ENCODE measurements at regions not wholly inside any gene's neighbourhood (a gene's known extent, or its start where the extent isn't known, plus 50 kb on each side); places are given as distances from the start of the nearest gene placed in this dataset.

DNA sequence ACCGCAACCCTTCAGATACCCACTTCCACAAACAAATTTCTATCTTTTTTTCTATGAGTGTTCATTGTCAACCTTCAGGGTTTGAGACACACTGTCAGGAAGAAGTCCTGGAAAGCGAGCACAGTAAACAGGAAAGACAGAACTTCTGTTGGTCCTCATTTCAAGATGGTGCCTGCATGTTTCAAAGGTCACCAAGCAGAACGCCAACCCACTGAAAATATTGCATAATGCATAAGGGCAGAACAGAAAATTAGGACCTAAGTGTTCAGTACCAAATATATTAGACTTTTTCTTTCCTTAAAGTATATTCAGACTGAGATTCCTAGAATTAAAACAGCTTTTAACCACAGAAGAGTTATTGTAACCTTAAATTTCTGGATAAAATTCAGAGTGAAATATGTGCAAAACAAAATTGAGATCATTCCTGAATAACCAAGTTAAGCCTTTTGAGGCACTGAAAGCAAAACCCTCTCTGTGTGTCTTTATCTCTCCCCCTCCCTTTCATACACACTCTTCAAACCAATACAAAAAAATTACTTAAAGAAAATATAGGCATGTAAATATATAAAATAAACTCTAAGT is 387.8 kb upstream of the THBS1 start:
- TF ChIP-seq, protein P1, sequence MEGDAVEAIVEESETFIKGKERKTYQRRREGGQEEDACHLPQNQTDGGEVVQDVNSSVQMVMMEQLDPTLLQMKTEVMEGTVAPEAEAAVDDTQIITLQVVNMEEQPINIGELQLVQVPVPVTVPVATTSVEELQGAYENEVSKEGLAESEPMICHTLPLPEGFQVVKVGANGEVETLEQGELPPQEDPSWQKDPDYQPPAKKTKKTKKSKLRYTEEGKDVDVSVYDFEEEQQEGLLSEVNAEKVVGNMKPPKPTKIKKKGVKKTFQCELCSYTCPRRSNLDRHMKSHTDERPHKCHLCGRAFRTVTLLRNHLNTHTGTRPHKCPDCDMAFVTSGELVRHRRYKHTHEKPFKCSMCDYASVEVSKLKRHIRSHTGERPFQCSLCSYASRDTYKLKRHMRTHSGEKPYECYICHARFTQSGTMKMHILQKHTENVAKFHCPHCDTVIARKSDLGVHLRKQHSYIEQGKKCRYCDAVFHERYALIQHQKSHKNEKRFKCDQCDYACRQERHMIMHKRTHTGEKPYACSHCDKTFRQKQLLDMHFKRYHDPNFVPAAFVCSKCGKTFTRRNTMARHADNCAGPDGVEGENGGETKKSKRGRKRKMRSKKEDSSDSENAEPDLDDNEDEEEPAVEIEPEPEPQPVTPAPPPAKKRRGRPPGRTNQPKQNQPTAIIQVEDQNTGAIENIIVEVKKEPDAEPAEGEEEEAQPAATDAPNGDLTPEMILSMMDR (IDR thresholded peaks at IDR 0.05 in 4 of 5, conservative IDR thresholded peaks at IDR 0.05 in 1 of 5): no peak
- no peak for TF ChIP-seq POLR2A (IDR thresholded peaks at IDR 0.05)
